OCI-M2 (cell line): ENCODE measurements at regions not wholly inside any gene's neighbourhood (a gene's known extent, or its start where the extent isn't known, plus 50 kb on each side); places are given as distances from the start of the nearest gene placed in this dataset.

Experiments
- DNase-seq: peaks from one replicate; lab custom pipeline; 2025; ENCODE audit not compliant: unreplicated experiment; lab: John Stamatoyannopoulos, UW

DNA sequence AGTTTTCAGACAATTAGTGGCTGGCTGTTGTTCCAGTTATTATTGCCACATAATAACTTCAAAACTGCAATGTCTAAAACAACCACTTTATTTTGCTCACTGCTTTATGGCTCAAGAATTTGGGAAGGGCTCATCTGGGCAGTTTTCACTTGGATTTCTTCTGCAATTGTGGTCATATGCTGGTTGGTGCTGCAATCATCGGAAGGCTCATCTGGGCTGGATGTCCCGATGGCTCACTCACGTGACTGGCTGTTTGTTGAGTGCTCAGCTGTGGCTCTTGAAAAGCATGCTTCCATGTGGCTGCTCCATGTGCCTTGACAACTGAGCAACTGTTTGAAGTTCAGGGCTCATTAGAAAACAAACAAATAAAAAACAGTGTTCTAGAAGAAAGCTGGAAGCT lies 1032.5 kb downstream of the DTWD2 start:
- DNase-seq, result no peak

DNA sequence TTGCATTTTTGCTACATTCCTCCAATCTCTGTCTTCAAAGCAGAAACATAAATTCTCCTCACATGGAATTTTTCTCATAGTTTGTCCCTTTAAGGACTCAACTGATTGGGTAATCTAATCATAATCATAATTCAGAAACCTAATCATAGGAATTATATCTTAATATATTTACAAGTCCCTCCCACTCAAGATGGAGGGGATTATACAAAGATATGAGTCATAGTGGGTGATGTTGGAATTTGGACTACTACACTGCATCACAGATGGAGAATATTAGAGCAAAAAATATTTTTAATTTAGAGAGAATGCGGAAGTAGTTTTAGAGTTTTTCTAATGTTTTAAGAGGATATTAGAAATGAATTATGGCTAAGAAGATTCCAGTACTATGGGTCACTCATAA lies 1034.0 kb downstream of the DTWD2 start:
- DNase-seq, result no peak

- DNase-seq, result no peak
Observed at GRCh38 chr5:117953272-117953671, 1035.1 kb downstream of the DTWD2 start.

- DNase-seq, result no peak
Observed at GRCh38 chr5:117947836-117948235, 1040.5 kb downstream of the DTWD2 start.

DNA sequence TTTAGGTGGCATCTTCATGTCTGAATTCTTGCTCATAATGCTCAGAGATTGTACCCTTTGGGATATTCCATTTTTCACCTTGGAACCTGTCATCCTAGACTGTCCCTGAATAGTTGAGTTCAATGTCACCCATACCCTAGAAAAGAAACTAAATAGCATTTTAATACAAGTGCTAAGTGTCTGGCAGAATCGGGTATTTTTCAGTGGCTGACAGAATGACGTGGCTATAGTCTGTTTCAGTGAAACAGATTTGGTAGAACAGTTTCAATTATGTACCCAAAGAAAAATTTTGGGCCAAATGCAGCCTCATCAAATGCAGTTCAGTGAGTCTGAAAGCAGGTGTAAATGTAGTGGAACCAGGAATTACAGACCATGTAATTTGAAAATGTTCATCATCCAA lies 1041.2 kb downstream of the DTWD2 start:
- no peak for DNase-seq

GRCh38 chr5:117945258-117945657 lies 1043.1 kb downstream of the DTWD2 start:
- DNase-seq, result no peak

DNA sequence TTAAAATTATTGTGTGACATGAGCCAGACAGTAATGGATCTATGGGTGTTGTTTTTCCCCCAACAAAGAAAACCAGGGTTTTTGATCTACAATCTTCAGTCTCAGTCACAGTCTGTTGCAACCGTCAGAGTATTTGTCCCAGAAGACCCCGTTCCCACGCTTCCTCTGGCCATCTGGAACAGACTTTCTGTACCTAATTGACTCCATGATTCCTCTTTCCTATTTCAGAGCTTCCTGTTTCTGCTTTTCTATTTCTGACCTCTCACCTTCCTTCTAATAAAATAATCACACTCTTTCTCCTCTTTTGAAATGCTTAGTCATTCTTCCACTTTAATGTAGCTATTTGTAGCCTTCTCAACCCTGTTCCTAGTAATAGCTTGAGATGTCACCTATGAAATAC lies 1044.8 kb downstream of the DTWD2 start:
- DNase-seq, result no peak

- no peak for DNase-seq
Observed at GRCh38 chr5:117942861-117943519, 1045.4 kb downstream of the DTWD2 start.

DNA sequence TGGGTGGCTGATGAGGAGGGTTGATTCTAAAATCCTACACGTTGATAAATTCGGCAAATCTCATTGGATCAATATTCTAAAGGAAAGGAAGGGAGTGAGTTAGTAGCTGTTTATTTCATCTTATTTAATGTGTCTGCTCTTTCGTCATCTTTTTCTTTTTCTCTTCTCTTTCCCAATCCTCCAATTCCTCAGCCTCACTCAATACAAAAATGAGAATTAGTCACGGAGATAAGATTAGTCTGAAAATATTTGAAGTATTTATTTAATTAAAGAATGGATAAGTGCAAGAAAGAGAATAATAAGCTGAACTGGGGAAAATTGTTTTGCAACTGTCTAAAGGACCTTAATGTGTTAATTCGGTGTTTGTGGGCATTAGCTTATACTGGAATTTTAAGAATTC lies 1095.1 kb downstream of the DTWD2 start:
- no peak for DNase-seq

DNA sequence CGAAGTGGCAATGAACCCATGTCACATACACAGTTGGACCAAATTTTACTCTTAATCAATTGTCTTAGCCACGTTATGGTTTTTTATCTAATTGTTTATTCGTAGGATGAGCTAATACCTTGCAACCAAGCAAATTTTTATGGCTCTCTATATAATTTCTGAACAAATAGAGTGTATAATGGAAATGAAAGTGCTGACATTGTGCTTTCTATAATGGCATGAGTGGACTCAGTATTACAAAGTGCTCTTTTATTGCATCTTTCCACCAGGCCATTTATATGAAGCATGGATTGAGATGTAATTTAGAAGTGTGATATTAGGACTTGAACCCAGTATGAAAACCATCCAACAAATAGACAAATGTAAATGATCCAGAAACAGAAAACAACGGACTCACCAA lies 1096.0 kb downstream of the DTWD2 start:
- DNase-seq, result no peak

DNA sequence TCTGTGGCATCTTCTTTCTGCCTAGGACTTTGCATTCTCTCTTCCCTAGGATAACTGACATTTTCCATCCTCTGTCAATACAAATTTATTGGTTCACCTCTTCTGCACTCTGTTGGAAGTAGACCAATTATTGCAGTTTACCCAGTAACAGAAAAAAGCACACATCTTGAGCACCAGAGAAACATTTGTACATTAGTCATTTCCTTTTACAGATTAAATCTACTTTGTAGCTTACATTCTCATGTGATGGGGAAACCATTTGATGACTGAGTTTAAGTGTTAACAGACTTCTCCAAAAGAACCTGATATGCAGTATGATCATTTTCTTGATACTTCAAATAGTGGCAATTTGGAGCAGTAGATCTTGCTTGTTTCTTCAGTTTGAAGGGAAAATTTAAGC lies 1098.8 kb downstream of the DTWD2 start:
- DNase-seq, result no peak

DNA sequence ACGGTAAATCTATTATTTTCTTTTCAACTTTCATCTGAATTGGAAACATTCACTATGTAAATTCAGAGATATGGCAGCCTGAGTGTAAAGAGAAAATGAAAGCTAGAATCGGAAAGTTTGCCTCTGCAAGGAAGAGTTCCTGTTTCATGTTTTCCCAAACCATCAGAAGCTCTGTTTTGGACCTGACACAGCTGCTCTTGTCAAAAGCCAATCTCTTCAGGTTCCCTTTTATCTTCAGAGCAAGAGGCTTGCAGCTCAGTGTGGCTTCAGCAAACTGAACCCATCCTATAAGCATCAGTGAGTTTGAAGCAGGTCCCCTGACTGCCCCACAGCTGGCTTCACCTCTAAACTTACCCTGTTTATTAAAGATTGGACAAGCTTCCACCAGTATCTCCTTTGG lies 1099.7 kb downstream of the DTWD2 start:
- no peak for DNase-seq

- no peak for DNase-seq
Observed at GRCh38 chr5:117881426-117882230, 1106.7 kb downstream of the DTWD2 start.

GRCh38 chr5:117880932-117881331 lies 1107.4 kb downstream of the DTWD2 start:
- DNase-seq, result no peak

DNA sequence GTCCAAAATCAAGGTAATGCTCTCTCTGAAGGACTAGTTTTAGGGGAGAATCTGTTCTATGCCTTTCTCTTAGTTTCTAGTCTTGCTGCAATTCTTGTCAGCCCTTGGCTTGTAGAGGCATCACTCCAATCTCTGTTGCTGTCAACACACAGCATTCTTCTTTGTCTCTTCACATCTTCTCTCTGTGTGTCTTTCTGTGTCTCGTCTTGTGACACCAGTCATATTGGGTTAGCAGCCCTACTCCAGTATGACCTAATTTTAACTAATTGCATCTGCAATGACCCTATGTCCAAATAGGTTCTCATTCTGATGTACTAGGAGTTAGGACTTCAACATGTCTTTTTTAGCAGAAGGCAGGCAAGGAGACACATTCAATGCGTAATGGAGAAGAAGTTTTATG lies 1110.6 kb downstream of the DTWD2 start:
- no peak for DNase-seq

DNA sequence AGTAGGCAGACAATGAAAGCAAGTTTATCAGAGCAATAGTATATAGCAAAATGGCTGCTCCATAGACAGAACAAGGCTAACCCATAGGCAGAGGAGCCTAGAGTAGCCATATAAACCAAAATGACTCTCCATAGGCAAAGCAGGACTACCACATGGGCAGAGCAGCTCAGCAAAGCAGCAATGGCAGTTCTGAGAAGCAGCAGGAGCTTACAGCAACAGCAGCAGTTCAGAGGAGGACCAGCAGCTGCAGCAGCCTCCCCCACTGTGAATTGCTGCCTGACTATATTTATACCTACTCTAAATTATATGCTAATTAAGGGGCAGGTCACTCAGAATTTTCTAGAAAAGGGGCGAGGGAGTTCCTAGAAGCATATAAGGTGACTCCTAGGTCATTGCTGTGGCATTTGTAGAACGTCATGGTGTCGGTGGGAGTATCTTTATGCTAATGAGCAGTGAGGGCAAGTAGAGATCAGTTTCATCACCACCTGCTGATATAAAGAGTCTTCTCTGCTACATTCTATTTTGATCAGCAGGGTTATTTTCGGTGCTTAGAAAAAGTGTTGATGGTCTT lies 1115.5 kb downstream of the DTWD2 start:
- DNase-seq, result no peak

- DNase-seq, result no peak
Observed at GRCh38 chr5:117869596-117869995, 1118.8 kb downstream of the DTWD2 start.

GRCh38 chr5:117863586-117864296 lies 1124.6 kb downstream of the DTWD2 start:
- no peak for DNase-seq

DNA sequence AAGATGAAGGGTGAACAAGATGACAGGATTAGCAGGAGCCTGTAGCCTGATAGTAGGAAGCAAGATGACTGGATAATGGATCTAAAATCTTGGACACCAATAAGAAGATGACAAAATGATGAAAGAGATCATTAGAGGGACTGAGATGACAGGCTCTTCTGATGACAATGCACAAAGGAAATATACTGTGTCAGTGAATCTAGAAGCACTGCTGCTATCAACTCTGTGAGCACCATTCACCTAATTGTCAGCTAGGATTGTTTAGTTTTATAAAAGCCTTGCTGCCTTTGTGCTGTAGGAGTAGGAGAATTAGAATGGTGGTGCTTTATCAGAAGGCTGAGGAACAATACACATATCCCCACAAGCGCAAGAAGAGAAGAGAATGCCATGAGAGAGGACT lies 1127.8 kb downstream of the DTWD2 start:
- no peak for DNase-seq

DNA sequence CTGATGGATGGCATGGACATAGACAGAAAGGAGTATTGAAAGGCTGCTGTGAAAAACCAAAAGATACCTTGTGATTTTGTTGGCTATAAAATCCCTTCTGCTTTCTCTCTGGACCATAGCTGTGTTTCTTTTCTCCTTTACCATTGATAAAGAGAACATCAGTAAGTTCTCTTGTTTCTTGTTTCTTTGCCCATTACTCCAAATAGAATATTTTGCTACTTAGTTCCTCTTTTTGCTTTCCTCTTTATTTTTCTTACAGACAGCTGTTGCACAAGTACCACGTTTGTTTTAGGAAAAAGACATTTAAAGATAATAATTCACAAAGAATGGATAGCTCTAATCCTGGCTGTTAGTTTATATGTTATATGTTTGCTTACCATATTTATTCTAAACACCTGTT lies 1129.2 kb downstream of the DTWD2 start:
- DNase-seq, result no peak

DNA sequence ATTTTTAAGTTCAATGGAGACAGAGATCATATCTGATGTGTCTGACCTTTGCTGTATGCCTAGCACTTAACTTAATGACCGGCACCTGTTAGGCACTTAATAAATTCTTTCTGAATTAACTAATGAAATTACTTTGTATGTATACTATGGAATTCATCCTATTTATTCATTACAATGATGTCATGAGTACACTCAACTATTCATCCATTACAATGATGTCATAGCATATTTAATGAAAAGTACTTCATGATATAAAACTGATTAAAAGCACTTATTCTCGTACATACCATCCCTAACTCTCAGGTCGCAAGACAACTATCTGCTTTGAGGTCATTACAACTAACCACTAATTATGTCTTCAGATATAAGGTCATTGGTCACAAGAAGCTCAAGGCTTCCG lies 1131.6 kb downstream of the DTWD2 start:
- DNase-seq, result no peak

- no peak for DNase-seq
Observed at GRCh38 chr5:117837786-117838185, 1150.6 kb downstream of the DTWD2 start.
